Natural killer cell (primary cell): ENCODE measurements at regions not wholly inside any gene's neighbourhood (a gene's known extent, or its start where the extent isn't known, plus 50 kb on each side); places are given as distances from the start of the nearest gene placed in this dataset.

Experiments
- ATAC-seq, 3 donors: fragments of 150-1000 bp in 2 of 3; fragments of 200-7000 bp in 1 of 3; cut with Tn5 transposase; 1 replicate in 1 of 3; 2 replicates in 2 of 3; pipeline ENCODE4 v1.10.0; 2021; ENCODE audit warnings: mild to moderate bottlenecking in 2 of 3, moderate library complexity in 2 of 3
- DNase-seq, 2 donors: peaks; one replicate each; pipeline versions ENCODE4 v3.0.0 to v3.0.0-alpha.2; 2013 to 2021; ENCODE audit warnings: mixed read lengths in 1 of 2
- H3K27ac ChIP-seq: one replicate; pipeline ENCODE4 v1.5.1; 2013; ENCODE audit warnings: mild to moderate bottlenecking, low read length
- H3K27me3 ChIP-seq: one replicate; pipeline ENCODE4 v1.6.1; 2013; ENCODE audit warnings: low read length; ENCODE audit not compliant: control insufficient read depth, insufficient read depth
- H3K36me3 ChIP-seq: one replicate; pipeline ENCODE4 v1.6.1; 2013; ENCODE audit warnings: low read length; ENCODE audit not compliant: control insufficient read depth, insufficient read depth
- H3K4me1 ChIP-seq: one replicate; pipeline ENCODE4 v1.6.1; 2013; ENCODE audit warnings: low read length; ENCODE audit not compliant: control insufficient read depth, insufficient read depth
- H3K4me3 ChIP-seq: one replicate; pipeline ENCODE4 v1.5.1; 2013; ENCODE audit warnings: low read length
- H3K9me3 ChIP-seq: one replicate; pipeline ENCODE4 v1.6.1; 2013; ENCODE audit warnings: low read length; ENCODE audit not compliant: control insufficient read depth, insufficient read depth
- H3K27ac Mint-ChIP-seq, 2 donors: one replicate each; pipeline ENCODE4 v1.8.0; 2022; ENCODE audit warnings: mild to moderate bottlenecking in 2 of 2, mixed read lengths in 2 of 2, moderate library complexity in 1 of 2
- H3K27me3 Mint-ChIP-seq, 2 donors: one replicate each; pipeline ENCODE4 v1.8.0; 2022; ENCODE audit warnings: low read depth in 2 of 2, mixed read lengths in 2 of 2
- H3K36me3 Mint-ChIP-seq: one replicate; pipeline ENCODE4 v1.8.0; 2022; ENCODE audit warnings: mixed read lengths
- H3K4me1 Mint-ChIP-seq, 2 donors: one replicate each; pipeline ENCODE4 v1.8.0; 2022; ENCODE audit warnings: mixed read lengths in 2 of 2
- H3K4me3 Mint-ChIP-seq: one replicate; pipeline ENCODE4 v1.8.0; 2022; ENCODE audit warnings: mild to moderate bottlenecking, moderate library complexity, mixed read lengths
- H3K9me3 Mint-ChIP-seq, 2 donors: one replicate each; pipeline ENCODE4 v1.8.0; 2022; ENCODE audit warnings: mixed read lengths in 2 of 2
- CTCF ChIP-seq: fragments of 200-600 bp; IDR thresholded peaks from one replicate; pipeline ENCODE4 v1.8.0; 2022; ENCODE audit warnings: antibody characterized with exemption
- WGBS: methylation state at CpG from one replicate; pipeline ENCODE4 v1.1.7; 2013; ENCODE audit warnings: missing lambda C conversion rate; ENCODE audit not compliant: insufficient coverage; 5-methylcytosine and 5-hydroxymethylcytosine counted together
- intact Hi-C: fragments of 100-400 bp; cut with micrococcal nuclease; formaldehyde crosslinking; loops from one replicate; pipeline ENCODE4 v1.14.2; 2022

- Mint-ChIP-seq H3K4me1 (peaks cover 17 to 29% of the 10 kb centered on the region in 2 donors), H3K9me3 (peaks cover 0 to 8% of the 10 kb centered on the region in 2 donors), H3K27ac (no peak overlapping the region), H3K4me3 (no peak overlapping the region), H3K36me3 (no peaks in the 10 kb centered on the region), H3K27me3 (no peaks in the 10 kb centered on the region)
- DNase-seq: no peak
- Histone ChIP-seq H3K27me3 (no peaks in the 10 kb centered on the region), H3K4me1 (peaks cover 4% of the 10 kb centered on the region), H3K36me3 (no peaks in the 10 kb centered on the region), H3K27ac (no peak overlapping the region), H3K9me3 (no peaks in the 10 kb centered on the region), H3K4me3 (no peak overlapping the region)
- intact Hi-C loops: no loop called here
- no peak for TF ChIP-seq CTCF
- 88% methylated on average over 3 of the region's 3 CpGs for WGBS
- no peak for ATAC-seq
These were observed 225.0 kb upstream of the SLC10A2 start for GRCh38 chr13:103291226-103291625.

GRCh38 chr13:103289681-103290080, 223.5 kb upstream of the SLC10A2 start:
- H3K27me3 Mint-ChIP-seq: no peaks in the 10 kb centered on the region
- no peak for DNase-seq
- Histone ChIP-seq H3K36me3 (no peaks in the 10 kb centered on the region), H3K4me1 (peaks cover 4% of the 10 kb centered on the region), H3K27ac (no peak overlapping the region), H3K4me3 (no peak overlapping the region), H3K27me3 (no peaks in the 10 kb centered on the region), H3K9me3 (no peaks in the 10 kb centered on the region)
- H3K4me1 Mint-ChIP-seq: peaks cover 17 to 29% of the 10 kb centered on the region in 2 donors
- intact Hi-C loops: no loop called here
- no peak for TF ChIP-seq CTCF
- no peak for ATAC-seq
- H3K27ac Mint-ChIP-seq: no peak overlapping the region
- no peaks in the 10 kb centered on the region for H3K36me3 Mint-ChIP-seq
- H3K4me3 Mint-ChIP-seq: no peak overlapping the region
- H3K9me3 Mint-ChIP-seq: peaks cover 2 to 7% of the 10 kb centered on the region in 2 donors

- peak overlapping the region; percentile 5 for H3K4me3 Mint-ChIP-seq
- H3K27me3 ChIP-seq: no peaks in the 10 kb centered on the region
- H3K4me1 ChIP-seq: peaks cover 9% of the 10 kb centered on the region
- WGBS: 31% methylated on average over 7 of the region's 7 CpGs
- H3K4me1 Mint-ChIP-seq: peaks cover 20 to 33% of the 10 kb centered on the region in 2 donors
- no peak overlapping the region for H3K27ac ChIP-seq
- H3K9me3 Mint-ChIP-seq: peaks cover 2 to 9% of the 10 kb centered on the region in 2 donors
- H3K27me3 Mint-ChIP-seq: no peaks in the 10 kb centered on the region
- intact Hi-C loops: no loop called here
- no peaks in the 10 kb centered on the region for H3K9me3 ChIP-seq
- DNase-seq (no peak), ATAC-seq (peak in 1 of 3 donors; percentile 66)
- H3K36me3 ChIP-seq: no peaks in the 10 kb centered on the region
- H3K27ac Mint-ChIP-seq: peak overlapping the region in 1 of 2 donors; percentile 6
- no peak overlapping the region for H3K4me3 ChIP-seq
- TF ChIP-seq CTCF: no peak
- H3K36me3 Mint-ChIP-seq: no peaks in the 10 kb centered on the region
These were observed 221.9 kb upstream of the SLC10A2 start for GRCh38 chr13:103288114-103288513.

GRCh38 chr13:103287659-103288058, 221.4 kb upstream of the SLC10A2 start:
- Mint-ChIP-seq H3K36me3 (no peaks in the 10 kb centered on the region), H3K9me3 (peaks cover 2 to 9% of the 10 kb centered on the region in 2 donors), H3K4me1 (peaks cover 25 to 37% of the 10 kb centered on the region in 2 donors), H3K27me3 (no peaks in the 10 kb centered on the region), H3K4me3 (no peak overlapping the region), H3K27ac (peak overlapping the region in 1 of 2 donors; percentile 6)
- ATAC-seq (no peak), DNase-seq (no peak)
- Histone ChIP-seq H3K27me3 (no peaks in the 10 kb centered on the region), H3K27ac (no peak overlapping the region), H3K4me3 (no peak overlapping the region), H3K4me1 (peaks cover 12% of the 10 kb centered on the region), H3K9me3 (no peaks in the 10 kb centered on the region), H3K36me3 (no peaks in the 10 kb centered on the region)
- intact Hi-C loops: no loop called here
- no peak for TF ChIP-seq CTCF
